HG03378 (cell line): ENCODE measurements at regions not wholly inside any gene's neighbourhood (a gene's known extent, or its start where the extent isn't known, plus 50 kb on each side); places are given as distances from the start of the nearest gene placed in this dataset.

Source experiments
- ATAC-seq: cut with Tn5 transposase; IDR thresholded peaks from one replicate; pipeline ENCODE4 v1.9.1; 2021; ENCODE audit warnings: mild to moderate bottlenecking, moderate library complexity; ENCODE audit not compliant: unreplicated experiment

GRCh38 chr14:26849514-26849913 lies 251.7 kb upstream of the NOVA1 start:
- no peak for ATAC-seq

DNA sequence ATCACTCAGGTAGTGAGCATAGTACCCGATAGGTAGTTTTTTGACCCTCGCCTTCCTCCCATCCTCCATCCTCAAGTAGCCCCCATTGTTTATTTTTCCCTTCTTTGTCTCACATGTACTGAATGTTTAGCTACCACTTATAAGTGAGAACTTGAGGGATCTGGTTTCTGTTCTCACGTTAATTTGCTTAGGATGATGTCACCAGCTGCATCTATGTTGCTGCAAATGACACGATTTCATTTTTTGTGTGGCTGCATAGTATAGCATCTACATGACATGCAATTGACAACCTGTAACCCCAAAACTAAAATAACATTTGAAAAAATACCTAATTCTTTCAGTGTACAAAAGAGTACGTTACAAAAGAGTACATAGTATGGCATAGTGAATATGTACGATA lies 254.0 kb upstream of the NOVA1 start:
- ATAC-seq, result no peak

GRCh38 chr14:26855077-26855753 lies 257.4 kb upstream of the NOVA1 start:
- no peak for ATAC-seq

GRCh38 chr14:26856876-26857518 lies 259.2 kb upstream of the NOVA1 start:
- ATAC-seq, result no peak

DNA sequence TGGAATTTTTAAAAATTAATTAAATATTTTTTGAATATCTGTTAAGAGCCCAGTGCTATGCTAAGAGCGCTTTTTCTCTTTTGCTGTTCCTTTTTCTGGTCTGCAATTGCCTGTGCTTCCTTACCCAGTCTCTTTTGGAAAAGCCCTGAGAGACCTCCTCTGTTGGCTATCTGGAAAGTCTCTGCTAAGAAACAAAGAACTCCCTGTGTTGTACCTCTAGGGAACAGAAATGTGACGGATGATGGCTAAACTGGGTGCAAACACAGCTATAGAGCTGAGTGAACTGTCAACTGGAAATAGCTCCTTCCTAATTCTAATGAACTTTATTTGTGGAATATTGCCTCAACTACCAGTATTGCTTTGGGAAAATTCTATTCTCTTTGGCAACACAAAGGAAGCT lies 261.6 kb upstream of the NOVA1 start:
- no peak for ATAC-seq

GRCh38 chr14:26860111-26860510 lies 262.3 kb upstream of the NOVA1 start:
- no peak for ATAC-seq

DNA sequence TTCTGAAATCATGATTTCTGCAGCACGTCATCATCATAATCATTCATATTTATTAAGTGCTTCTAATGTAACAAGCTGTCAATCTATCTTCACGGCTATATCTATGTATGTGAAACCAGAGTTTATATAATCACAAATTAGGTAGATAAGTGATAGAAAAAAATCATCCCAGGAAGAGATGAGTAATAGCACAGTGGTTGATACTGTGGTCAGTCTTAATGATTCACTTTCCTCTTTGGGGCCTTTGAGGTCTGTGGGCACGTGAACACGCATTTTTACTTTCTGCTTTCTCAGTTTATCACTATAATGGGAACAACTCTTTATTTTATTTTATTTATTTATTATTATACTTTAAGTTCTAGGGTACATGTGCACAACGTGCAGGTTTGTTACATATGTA lies 265.9 kb upstream of the NOVA1 start:
- no peak for ATAC-seq

GRCh38 chr14:26866721-26867120 lies 268.9 kb upstream of the NOVA1 start:
- no peak for ATAC-seq

DNA sequence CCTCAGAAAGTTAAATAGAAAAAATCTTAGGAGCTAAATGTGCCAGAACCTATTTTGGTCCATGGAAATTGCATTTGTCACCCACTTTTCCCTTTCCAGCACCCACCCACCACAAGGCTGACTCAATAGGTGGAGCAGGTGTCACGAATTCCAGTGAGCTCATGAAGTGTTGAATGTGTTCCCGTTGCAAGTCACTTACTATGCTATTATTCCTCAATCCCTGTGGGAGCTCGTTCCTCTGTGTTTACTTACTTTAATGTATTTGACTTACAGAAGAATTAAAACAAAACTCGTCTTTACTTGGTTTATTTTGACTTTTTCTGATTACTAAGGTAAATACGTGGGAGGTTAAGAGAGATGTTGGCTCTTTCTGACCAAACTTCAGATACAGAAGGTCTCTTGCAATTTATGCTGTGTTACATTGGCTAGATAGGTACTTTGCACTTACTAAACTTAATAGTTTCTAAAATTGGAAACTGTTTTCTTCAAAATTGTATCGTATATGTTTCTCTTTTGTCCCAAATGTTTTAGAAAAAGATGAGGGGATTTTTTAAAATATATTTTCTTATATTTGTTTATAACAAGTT lies 269.4 kb upstream of the NOVA1 start:
- ATAC-seq, result no peak

GRCh38 chr14:26870096-26870495 lies 272.3 kb upstream of the NOVA1 start:
- ATAC-seq, result no peak

DNA sequence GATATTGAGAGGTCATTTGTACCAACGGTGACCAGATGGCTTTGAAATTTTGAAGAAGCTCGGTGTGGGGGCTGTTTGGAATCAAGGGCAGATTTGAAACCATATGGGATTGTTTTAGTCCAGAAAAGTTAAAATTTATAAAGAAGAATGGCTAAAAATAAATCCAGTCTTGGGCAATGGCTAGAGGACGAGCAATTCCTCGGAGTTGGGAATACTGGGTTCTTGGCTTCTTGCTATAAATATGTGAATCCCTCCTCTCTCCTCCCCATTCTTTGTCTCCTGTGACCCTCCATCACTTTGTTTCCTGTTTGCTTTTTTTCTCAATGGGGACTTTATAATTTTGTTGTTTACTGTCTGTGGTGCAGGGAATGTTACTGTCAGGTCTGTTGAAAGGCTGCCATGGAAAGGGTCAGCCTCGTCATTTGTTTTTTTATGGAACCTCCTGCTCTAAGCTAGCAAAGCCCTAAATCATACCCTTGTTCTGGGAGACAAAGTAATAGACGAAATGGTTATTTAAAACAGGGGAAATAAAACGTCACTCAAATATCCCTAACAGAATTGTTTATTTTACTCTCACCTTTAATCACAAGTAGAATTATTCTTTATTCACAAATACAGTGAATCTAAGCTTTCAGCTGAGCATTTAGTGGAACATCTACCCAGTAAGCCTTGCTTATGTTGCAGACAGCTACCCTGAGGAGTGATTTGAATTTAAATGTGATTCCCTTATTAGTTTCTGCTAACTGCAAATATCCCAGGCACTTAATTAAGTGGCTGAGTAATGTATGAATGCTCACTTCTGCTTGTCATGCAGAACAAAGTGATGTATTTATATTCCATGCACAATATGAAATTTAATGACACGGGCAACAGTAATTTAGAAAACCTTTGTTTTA lies 273.1 kb upstream of the NOVA1 start:
- no peak for ATAC-seq

DNA sequence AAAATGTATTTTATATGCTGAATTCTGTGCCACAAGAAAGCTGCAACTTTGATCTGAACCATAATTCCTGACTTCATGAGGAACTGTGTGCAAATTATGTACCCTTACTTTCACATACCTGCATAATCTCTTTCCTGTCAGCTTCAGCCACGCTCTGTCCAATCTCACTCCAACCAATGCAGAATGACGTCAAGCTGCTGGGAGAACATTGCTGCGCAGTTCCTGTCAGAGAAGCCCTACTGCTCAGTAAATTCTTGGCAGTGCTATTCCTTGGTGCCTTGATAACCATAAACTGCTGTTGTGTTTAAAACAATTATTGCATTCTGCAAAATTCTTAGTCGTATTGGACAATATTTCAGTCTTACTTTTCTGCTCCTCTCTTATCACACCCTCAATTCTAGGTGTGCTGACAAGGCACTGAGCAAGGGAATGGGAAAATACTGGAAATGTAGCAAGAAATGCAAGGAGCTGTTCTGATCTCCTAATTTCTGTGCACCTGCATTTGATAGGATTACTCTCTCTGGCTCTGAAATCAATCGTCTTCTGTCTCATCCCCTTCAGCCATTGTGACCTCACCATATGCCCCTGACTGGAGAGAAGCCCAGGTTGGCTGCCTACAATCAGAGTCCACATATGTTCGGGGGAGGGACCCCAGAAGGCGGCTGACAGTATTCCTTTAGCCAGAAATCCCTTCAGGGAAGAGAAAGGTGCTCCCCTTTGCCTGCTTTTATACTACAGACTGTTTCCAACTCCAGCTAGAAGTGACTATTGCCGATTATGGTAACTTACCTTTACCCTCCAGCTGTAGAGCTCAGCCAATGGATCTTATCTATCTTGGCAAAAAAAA lies 274.9 kb upstream of the NOVA1 start:
- ATAC-seq, result no peak

GRCh38 chr14:26873362-26873960 lies 275.6 kb upstream of the NOVA1 start:
- no peak for ATAC-seq

DNA sequence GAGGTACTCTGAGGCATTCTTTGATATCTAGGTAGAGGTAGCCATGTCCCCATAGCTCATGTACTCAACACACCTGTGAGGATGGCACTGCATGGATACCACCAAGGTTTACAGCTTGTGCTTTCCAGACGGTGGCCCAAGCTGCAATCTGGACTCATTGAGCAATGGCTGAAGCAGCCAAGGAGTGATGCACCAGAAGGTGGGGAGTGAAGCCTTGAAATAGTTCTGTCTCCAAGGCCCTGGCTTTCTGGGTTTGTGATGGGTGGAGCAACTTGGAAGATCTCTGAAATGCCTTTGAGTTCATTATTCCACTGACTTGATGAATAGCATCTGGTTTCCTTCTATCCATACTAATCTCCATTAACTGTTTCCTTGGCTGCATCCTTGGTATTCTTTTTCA lies 290.0 kb upstream of the NOVA1 start:
- ATAC-seq, result no peak

- no peak for ATAC-seq
Observed at GRCh38 chr14:26888592-26888991, 290.8 kb upstream of the NOVA1 start.

- ATAC-seq, result no peak
Observed at GRCh38 chr14:26896447-26896846, 298.6 kb upstream of the NOVA1 start.

GRCh38 chr14:26897196-26897595 lies 299.4 kb upstream of the NOVA1 start:
- ATAC-seq, result no peak

DNA sequence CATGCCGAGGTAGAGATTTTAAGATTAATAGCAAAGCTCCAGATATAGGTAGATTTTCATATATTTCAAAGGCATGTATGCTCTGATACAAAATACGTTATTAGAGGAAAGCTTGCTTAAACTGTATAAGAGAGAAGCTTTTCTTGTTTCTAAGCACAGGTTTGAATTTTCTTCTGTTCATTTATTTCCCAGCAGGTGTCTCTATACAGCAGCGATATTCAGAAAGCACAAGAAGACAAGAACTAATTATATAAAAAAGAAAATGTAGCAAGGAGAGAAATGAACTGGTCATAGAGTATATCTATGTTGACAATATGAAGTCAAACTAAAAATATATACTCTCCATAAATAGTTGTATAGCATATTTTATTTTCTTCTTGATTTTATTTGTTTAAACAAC lies 307.4 kb upstream of the NOVA1 start:
- no peak for ATAC-seq

DNA sequence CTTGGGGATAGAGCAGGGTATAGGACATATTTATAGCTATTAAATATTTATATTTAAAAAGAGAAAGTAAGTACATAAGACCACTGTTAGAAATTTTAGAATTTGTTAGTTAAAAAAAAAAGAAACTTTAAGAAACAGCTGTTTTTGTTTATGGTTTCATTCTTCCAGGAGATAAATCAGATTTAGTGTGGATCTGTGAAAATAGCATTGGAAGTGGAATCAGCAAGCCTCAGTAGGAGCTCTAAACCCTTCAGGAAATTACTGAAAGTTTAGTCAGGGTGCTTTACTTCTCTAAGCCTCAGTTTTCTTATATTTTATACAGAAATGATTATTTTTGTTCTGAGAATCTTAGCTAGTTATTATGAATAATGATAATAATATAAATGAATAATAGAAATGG lies 316.0 kb upstream of the NOVA1 start:
- no peak for ATAC-seq

DNA sequence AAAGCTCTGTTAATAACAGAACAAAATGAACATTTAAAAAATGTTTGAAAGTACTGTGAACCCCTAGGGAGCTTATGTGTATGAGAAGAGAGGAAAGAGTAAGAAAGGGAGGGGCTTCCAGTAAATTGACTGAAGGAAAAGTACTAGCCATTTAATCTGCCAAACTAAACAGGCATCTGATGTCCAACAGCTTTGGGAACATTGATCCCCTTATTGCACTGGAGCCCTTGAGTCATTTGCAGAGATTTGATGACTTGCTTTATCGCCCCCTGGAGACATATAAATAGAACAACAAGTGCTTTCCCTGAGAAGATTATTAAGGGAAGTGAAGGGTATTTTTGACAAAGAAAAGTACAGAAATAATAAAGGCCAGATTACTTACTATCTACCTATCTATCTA lies 319.3 kb upstream of the NOVA1 start:
- ATAC-seq, result no peak
